H1 (cell line): ENCODE measurements at regions not wholly inside any gene's neighbourhood (a gene's known extent, or its start where the extent isn't known, plus 50 kb on each side); places are given as distances from the start of the nearest gene placed in this dataset.

ENCODE experiments used
- CTCF ChIA-PET: fragments of 300-600 bp; sonication (Branson Sonifier 250); formaldehyde crosslinking; loops from one replicate; lab custom pipeline; 2021; ENCODE audit not compliant: partially characterized antibody; lab: Charles Lee
- POLR2A ChIA-PET: fragments of 300-600 bp; sonication (Branson Sonifier 250); formaldehyde crosslinking; loops from one replicate; lab custom pipeline; 2021; ENCODE audit warnings: inconsistent platforms; ENCODE audit not compliant: partially characterized antibody; lab: Charles Lee
- DNase-seq, 2 experiments: peaks; one replicate each; pipeline versions ENCODE4 v3.0.0 to v3.0.0-alpha.2; 2010 to 2022; ENCODE audit warnings: low spot score in 2 of 2, low read depth in 1 of 2, mixed read lengths in 1 of 2
- FAIRE-seq: peaks from 2 replicates; lab custom pipeline; 2011; peaks lifted over from hg19 to GRCh38; lab: Jason Lieb, UNC
- H2AFZ ChIP-seq: 2 replicates; pipeline ENCODE4 v1.8.1; 2012; ENCODE audit warnings: low read length, inconsistent platforms
- H2AK5ac ChIP-seq: 2 replicates; pipeline ENCODE4 v1.6.1; 2013; ENCODE audit warnings: low read depth, low read length
- H2BK120ac ChIP-seq: replicated peaks from 2 replicates; pipeline ENCODE3; 2013; ENCODE audit warnings: low read depth, low read length, inconsistent platforms
- H2BK12ac ChIP-seq: 2 replicates; pipeline ENCODE4 v1.6.1; 2013; ENCODE audit warnings: low read depth, low read length
- H2BK15ac ChIP-seq: 2 replicates; pipeline ENCODE4 v1.6.1; 2013; ENCODE audit warnings: low read length
- H2BK20ac ChIP-seq: 2 replicates; pipeline ENCODE4 v1.6.1; 2013; ENCODE audit warnings: low read length
- H2BK5ac ChIP-seq: 2 replicates; pipeline ENCODE4 v1.6.1; 2013; ENCODE audit warnings: low read depth, low read length
- H3K14ac ChIP-seq: 2 replicates; pipeline ENCODE4 v1.6.1; 2013; ENCODE audit warnings: inconsistent platforms; ENCODE audit not compliant: insufficient read length
- H3K18ac ChIP-seq: 2 replicates; pipeline ENCODE4 v1.6.1; 2013; ENCODE audit warnings: low read length; ENCODE audit errors: extremely low read depth
- H3K23ac ChIP-seq: 2 replicates; pipeline ENCODE4 v1.6.1; 2013; ENCODE audit warnings: inconsistent platforms; ENCODE audit not compliant: insufficient read length
- H3K23me2 ChIP-seq: 2 replicates; pipeline ENCODE4 v1.6.1; 2013; ENCODE audit warnings: low read depth, low read length
- H3K27ac ChIP-seq: 2 replicates; pipeline ENCODE4 v1.6.1; 2011; ENCODE audit warnings: low read depth, low read length, inconsistent platforms
- H3K27me3 ChIP-seq, 4 experiments: replicated peaks in 1 of 4; 1 replicate in 1 of 4; 2 replicates in 3 of 4; pipeline versions ENCODE4 v1.6.1 to v1.8.1; 2011 to 2013; ENCODE audit warnings: low read length in 3 of 4, mild to moderate bottlenecking in 3 of 4, inconsistent platforms in 2 of 4, mixed read lengths in 2 of 4, moderate library complexity in 1 of 4; ENCODE audit not compliant: control insufficient read depth in 3 of 4, insufficient read depth in 3 of 4; ENCODE audit errors: extremely low read depth in 1 of 4
- H3K36me3 ChIP-seq, 4 experiments: 2 replicates each; pipeline versions ENCODE4 v1.6.1 to v1.8.1; 2011 to 2013; ENCODE audit warnings: mild to moderate bottlenecking in 4 of 4, low read length in 3 of 4, moderate library complexity in 2 of 4, control low read depth in 1 of 4, inconsistent platforms in 1 of 4; ENCODE audit not compliant: insufficient read depth in 4 of 4, control insufficient read depth in 2 of 4
- H3K4ac ChIP-seq: replicated peaks from 2 replicates; pipeline ENCODE3; 2013; ENCODE audit warnings: low read length, low read depth, mixed read lengths, inconsistent platforms; ENCODE audit not compliant: insufficient read length
- H3K4me1 ChIP-seq, 4 experiments: replicated peaks in 1 of 4; 1 replicate in 1 of 4; 2 replicates in 3 of 4; pipeline versions ENCODE4 v1.6.1 to v1.8.1; 2011 to 2013; ENCODE audit warnings: low read length in 3 of 4, inconsistent platforms in 2 of 4, mixed read lengths in 1 of 4; ENCODE audit not compliant: insufficient read depth in 4 of 4, control insufficient read depth in 3 of 4
- H3K4me2 ChIP-seq, 2 experiments: 2 replicates each; pipeline versions ENCODE4 v1.6.1 to v1.8.1; 2011 to 2013; ENCODE audit warnings: low read depth in 2 of 2, low read length in 2 of 2, control low read depth in 1 of 2, inconsistent platforms in 1 of 2, mild to moderate bottlenecking in 1 of 2; ENCODE audit not compliant: insufficient read depth in 1 of 2
- H3K4me3 ChIP-seq, 4 experiments: fragments of 200-600, 300-600 bp in 1 of 4; sonication (generic), shearing (Covaris generic), sonication (Bioruptor Twin) in 1 of 4; 2 replicates each; pipeline versions ENCODE4 v1.5.1 to v1.8.1; 2011 to 2016; ENCODE audit warnings: low read length in 4 of 4, low read depth in 3 of 4, control low read depth in 2 of 4, inconsistent platforms in 2 of 4, mild to moderate bottlenecking in 2 of 4, mixed read lengths in 1 of 4, moderate library complexity in 1 of 4; ENCODE audit not compliant: insufficient read depth in 2 of 4; ENCODE audit errors: extremely low read depth in 1 of 4
- H3K56ac ChIP-seq: replicated peaks from 2 replicates; pipeline ENCODE3; 2013; ENCODE audit warnings: low read depth, mild to moderate bottlenecking, mixed read lengths, low read length, inconsistent platforms; ENCODE audit not compliant: insufficient read length
- H3K79me1 ChIP-seq: 2 replicates; pipeline ENCODE4 v1.6.1; 2013; ENCODE audit warnings: low read depth, low read length, control low read depth
- H3K79me2 ChIP-seq, 2 experiments: 2 replicates each; pipeline versions ENCODE4 v1.6.1 to v1.8.1; 2012 to 2013; ENCODE audit warnings: low read length in 2 of 2, mild to moderate bottlenecking in 2 of 2, inconsistent platforms in 1 of 2; ENCODE audit not compliant: insufficient read depth in 2 of 2, control insufficient read depth in 1 of 2
- H3K9ac ChIP-seq, 4 experiments: replicated peaks in 1 of 4; 1 replicate in 1 of 4; 2 replicates in 3 of 4; pipeline versions ENCODE4 v1.6.1 to v1.8.1; 2011 to 2013; ENCODE audit warnings: low read depth in 3 of 4, low read length in 3 of 4, control low read depth in 2 of 4, mild to moderate bottlenecking in 2 of 4, moderate library complexity in 2 of 4, inconsistent platforms in 1 of 4; ENCODE audit errors: extremely low read depth in 1 of 4
- H3K9me3 ChIP-seq, 2 experiments: 2 replicates each; pipeline versions ENCODE4 v1.6.1 to v1.8.1; 2012 to 2013; ENCODE audit warnings: mild to moderate bottlenecking in 2 of 2, moderate library complexity in 2 of 2, control low read depth in 1 of 2, inconsistent platforms in 1 of 2, low read depth in 1 of 2, low read length in 1 of 2, mixed read lengths in 1 of 2; ENCODE audit not compliant: insufficient read depth in 2 of 2
- H4K20me1 ChIP-seq, 2 experiments: replicated peaks in 1 of 2; 2 replicates each; pipeline versions ENCODE3 to v1.8.1; 2011 to 2013; ENCODE audit warnings: inconsistent platforms in 2 of 2, low read length in 2 of 2, mild to moderate bottlenecking in 1 of 2; ENCODE audit not compliant: insufficient read depth in 2 of 2, control insufficient read depth in 1 of 2
- H4K5ac ChIP-seq: 2 replicates; pipeline ENCODE4 v1.6.1; 2013; ENCODE audit warnings: low read length, low read depth, mixed read lengths, inconsistent platforms; ENCODE audit not compliant: insufficient read length
- H4K8ac ChIP-seq: 2 replicates; pipeline ENCODE4 v1.8.0; 2013; ENCODE audit warnings: mild to moderate bottlenecking, moderate library complexity, low read length, inconsistent platforms; ENCODE audit not compliant: insufficient read depth; ENCODE audit errors: extremely low read depth
- H4K91ac ChIP-seq: replicated peaks from 2 replicates; pipeline ENCODE3; 2013; ENCODE audit warnings: low read length, mixed read lengths, inconsistent platforms; ENCODE audit not compliant: insufficient read length
- ASH2L ChIP-seq: fragments of 200-600, 300-600 bp; sonication (generic); IDR thresholded peaks from one replicate; pipeline ENCODE4 v1.7.1; 2017; ENCODE audit warnings: low read length
- BCL11A ChIP-seq, 2 experiments: IDR thresholded peaks; one replicate each; pipeline ENCODE4 v1.6.1; 2011; ENCODE audit warnings: low read depth in 2 of 2, low read length in 2 of 2, mild to moderate bottlenecking in 2 of 2
- HDAC2 ChIP-seq, 2 experiments: fragments of 300-600 bp in 1 of 2; sonication (generic) in 1 of 2; IDR thresholded peaks; 2 replicates each; pipeline ENCODE4 v1.6.1; 2011 to 2012; ENCODE audit warnings: low read depth in 2 of 2, low read length in 2 of 2, mild to moderate bottlenecking in 2 of 2, moderate library complexity in 2 of 2, borderline replicate concordance in 1 of 2, inconsistent platforms in 1 of 2
- NANOG ChIP-seq: IDR thresholded peaks from 2 replicates; pipeline ENCODE4 v1.6.1; 2011; ENCODE audit warnings: low read length, low read depth, mild to moderate bottlenecking, inconsistent platforms; ENCODE audit not compliant: insufficient read depth, poor library complexity, severe bottlenecking
- SIRT6 ChIP-seq: IDR thresholded peaks from one replicate; pipeline ENCODE4 v1.7.1; 2012; ENCODE audit warnings: low read length, inconsistent platforms
- TAF7 ChIP-seq: optimal IDR thresholded peaks from 2 replicates; pipeline ENCODE3; 2011; ENCODE audit warnings: low read depth, mild to moderate bottlenecking, inconsistent platforms, low read length, moderate library complexity, borderline replicate concordance
- WGBS, 2 experiments: shearing (Covaris generic) in 1 of 2; methylation state at CpG; one replicate each; pipeline versions ENCODE4 v1.1.6 to v1.1.7; 2013 to 2015; ENCODE audit warnings: low lambda C conversion rate in 2 of 2, mixed read lengths in 2 of 2, inconsistent platforms in 1 of 2, low coverage in 1 of 2, missing lambda C conversion rate in 1 of 2; ENCODE audit not compliant: insufficient replicate concordance in 2 of 2, insufficient coverage in 1 of 2, insufficient read length in 1 of 2; ENCODE audit errors: extremely low coverage in 1 of 2, missing lambda C conversion rate in 1 of 2; 5-methylcytosine and 5-hydroxymethylcytosine counted together

DNA sequence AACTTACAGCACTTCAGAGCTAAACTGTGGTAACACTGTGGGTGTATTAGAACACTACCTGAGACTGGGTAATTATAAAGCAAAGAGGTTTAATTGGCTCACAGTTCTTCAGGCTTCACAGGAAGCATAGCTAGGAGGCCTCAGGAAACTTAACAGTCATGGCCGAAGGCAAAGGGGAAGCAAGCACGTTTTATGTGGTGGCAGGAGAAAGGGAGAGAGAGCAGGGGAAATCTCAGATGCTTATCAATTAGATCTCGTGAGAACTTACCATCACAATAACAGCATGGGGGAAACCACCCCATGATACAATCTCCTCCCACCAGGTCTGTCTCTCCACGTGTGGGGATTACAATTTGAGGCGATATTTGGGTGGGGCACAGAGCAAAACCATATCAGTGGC lies 512.6 kb downstream of the RERGL start:
- no peak overlapping the region for H3K23ac ChIP-seq
- no peak overlapping the region for H4K91ac ChIP-seq
- no peak overlapping the region for H3K9ac ChIP-seq
- H2BK20ac ChIP-seq: no peak overlapping the region
- FAIRE-seq (no peak), DNase-seq (no peak)
- H3K4me2 ChIP-seq: no peak overlapping the region
- H3K4me1 ChIP-seq: peaks cover 0 to 4% (median 2%) of the 10 kb centered on the region in 4 experiments; a peak in 2 of 7 replicates
- no peaks in the 10 kb centered on the region for H3K36me3 ChIP-seq
- no peak overlapping the region for H3K14ac ChIP-seq
- no peak overlapping the region for H2BK15ac ChIP-seq
- no peaks in the 10 kb centered on the region for H3K79me1 ChIP-seq
- no peaks in the 10 kb centered on the region for H3K9me3 ChIP-seq
- CTCF ChIA-PET: no interaction called here
- no peak overlapping the region for H4K8ac ChIP-seq
- H2BK5ac ChIP-seq: no peak overlapping the region
- no peak overlapping the region for H3K4me3 ChIP-seq
- no peak overlapping the region for H3K18ac ChIP-seq
- H3K27ac ChIP-seq: no peak overlapping the region
- H3K23me2 ChIP-seq: no peaks in the 10 kb centered on the region
- no peaks in the 10 kb centered on the region for H4K20me1 ChIP-seq
- no peak overlapping the region for H3K56ac ChIP-seq
- POLR2A ChIA-PET: no interaction called here
- H2AK5ac ChIP-seq: no peak overlapping the region
- WGBS, 2 experiments: 65% methylated on average over 5 of the region's 5 CpGs; no CpG with 5 or more reads in 1 of the 2 experiments
- TF ChIP-seq HDAC2 (IDR thresholded peaks at IDR 0.05; ENCODE audit: borderline replicate concordance in 1 of 2, low read depth in 2 of 2, low read length in 2 of 2): no peak
- no peak for TF ChIP-seq ASH2L
- no peak for TF ChIP-seq TAF7
- TF ChIP-seq SIRT6: no peak
- no peak for TF ChIP-seq BCL11A (IDR thresholded peaks at IDR 0.05; ENCODE audit: low read depth in 2 of 2, low read length in 2 of 2)
- no peak for TF ChIP-seq NANOG
- H2BK12ac ChIP-seq: no peak overlapping the region; the same call in 1 of the 2 replicates
- H3K27me3 ChIP-seq: peaks cover 0 to 1% (median 0%) of the 10 kb centered on the region in 4 experiments; a peak in 1 of 7 replicates
- H2AFZ ChIP-seq: peak overlapping the region; percentile 88; the same call in 1 of the 2 replicates
- no peak overlapping the region for H3K4ac ChIP-seq
- no peak overlapping the region for H4K5ac ChIP-seq
- no peak overlapping the region for H2BK120ac ChIP-seq
- H3K79me2 ChIP-seq: no peaks in the 10 kb centered on the region
